ENCODE measurements at regions not wholly inside any gene's neighbourhood (a gene's known extent, or its start where the extent isn't known, plus 50 kb on each side); places are given as distances from the start of the nearest gene placed in this dataset.

GRCh38 chr16:9395958-9396359 lies 304.5 kb downstream of the HAPSTR1 start:
- TF ChIP-seq CTCF (IDR thresholded peaks at IDR 0.05; ENCODE audit: low read length) (no peak), EZH2 (IDR thresholded peaks at IDR 0.05; ENCODE audit: borderline replicate concordance, low read length) (no peak)

Data from OCI-LY1 (cell line).